Stimulated activated CD4-positive, alpha-beta T cell treated with anti-CD3 and anti-CD28 coated beads, TNF-alpha, amount 100 ng/mL, for 4 hours (primary cell): ENCODE measurements at regions not wholly inside any gene's neighbourhood (a gene's known extent, or its start where the extent isn't known, plus 50 kb on each side); places are given as distances from the start of the nearest gene placed in this dataset.

ENCODE experiments used
- DNase-seq, 3 experiments: peaks; one replicate each; pipeline ENCODE4 v3.0.0-alpha.2; 2020; ENCODE audit warnings: low read depth in 3 of 3

DNA sequence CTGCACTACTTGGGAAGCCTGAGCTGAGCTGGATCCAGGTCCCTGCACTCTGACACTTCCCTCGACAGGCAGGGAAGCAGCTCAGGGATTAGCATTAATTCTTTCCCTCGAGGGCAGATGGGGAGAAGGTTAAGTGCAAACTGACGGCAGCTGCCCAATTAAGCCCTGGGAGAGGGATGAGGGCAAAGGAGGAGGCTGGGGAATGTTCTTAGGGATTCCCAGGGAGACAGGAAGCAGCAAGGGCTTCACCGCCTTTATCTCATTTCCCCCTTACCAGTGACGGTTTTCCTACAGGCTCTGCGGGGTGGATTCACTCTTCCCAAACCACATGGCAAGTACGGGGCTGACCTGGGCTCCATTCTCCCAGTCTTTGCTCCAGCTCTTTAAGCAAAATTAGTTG, 519.0 kb upstream of the PROK2 start:
- no peak for DNase-seq

DNA sequence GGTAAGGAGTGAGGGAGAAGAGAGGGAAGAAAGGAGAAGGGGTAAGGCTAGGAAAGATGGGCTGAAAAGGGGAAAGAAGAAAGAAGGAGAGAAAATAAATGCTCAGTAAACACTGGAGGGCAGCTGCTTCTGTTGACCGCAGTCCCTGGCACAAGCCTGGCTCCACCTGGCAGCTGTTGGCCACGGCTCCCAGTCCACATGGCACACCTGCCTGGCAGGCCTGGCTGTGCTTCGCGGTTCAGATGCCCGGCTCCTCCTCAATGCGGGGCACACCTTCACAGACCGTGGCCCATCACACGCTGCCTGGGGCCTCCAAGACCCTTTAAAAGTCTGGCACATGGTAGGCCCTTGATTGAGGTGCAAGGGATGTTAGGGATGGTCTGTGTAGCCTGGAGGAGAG, 516.8 kb upstream of the PROK2 start:
- no peak for DNase-seq

DNA sequence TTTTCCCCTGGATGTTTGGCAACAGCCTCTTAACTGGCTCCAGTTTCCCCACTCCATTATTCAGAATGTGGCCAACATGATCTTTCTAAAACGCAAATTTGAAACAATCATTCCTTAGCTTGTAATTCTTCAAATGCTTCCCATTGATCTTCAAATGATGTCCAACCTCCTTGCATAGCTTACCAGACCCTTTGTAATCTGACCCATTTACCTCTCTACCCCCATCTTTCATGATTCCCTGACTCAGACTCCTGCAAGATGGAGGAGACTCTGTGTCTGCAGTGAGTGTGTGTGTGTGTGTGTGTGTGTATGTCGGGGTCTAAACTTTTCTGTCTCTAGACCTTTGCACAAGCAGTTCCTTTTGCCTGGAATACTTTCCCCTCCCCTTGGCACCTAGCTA, 515.7 kb upstream of the PROK2 start:
- no peak for DNase-seq

DNA sequence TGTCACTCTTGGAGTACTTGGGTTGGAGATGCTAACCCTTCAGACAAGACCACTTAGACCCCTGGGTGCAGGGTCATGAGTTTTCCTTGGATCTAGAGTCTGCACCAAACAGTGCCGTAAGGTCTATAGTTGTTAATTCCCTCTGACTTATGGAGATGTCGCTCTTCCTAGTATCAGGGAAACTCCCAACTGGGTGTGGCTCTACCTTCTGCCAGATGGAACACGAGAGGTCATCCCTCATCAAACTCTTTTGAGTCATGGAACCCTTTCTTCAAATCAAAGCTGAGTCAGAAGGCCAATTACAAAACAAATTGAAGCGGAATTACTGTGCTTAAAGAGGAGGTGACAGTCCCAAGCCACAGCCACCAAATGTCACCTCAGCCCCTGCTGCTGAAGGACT, 514.9 kb upstream of the PROK2 start:
- no peak for DNase-seq

DNA sequence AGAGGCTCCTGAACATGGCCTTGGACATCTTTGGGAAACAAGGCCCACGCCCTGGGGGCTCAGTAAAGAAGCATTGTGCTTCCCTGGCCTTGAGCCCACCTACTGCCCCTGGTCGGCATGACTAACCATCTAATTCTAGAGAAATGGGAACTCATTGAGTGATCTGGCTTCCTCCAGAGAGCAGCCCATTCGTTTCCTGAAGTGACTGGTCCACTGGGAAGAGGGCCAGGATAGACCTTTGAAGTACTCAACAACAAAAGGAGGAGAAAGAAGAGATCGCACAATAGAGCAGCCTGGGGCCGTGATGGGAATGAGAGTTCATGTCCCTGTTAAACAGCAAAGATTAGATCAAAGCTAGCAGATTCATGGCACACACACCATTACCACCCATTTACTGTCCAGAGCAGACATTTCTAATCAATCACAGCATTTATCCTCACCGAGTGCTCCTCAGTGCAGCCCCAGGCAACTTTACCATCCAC, 514.4 kb upstream of the PROK2 start:
- no peak for DNase-seq

DNA sequence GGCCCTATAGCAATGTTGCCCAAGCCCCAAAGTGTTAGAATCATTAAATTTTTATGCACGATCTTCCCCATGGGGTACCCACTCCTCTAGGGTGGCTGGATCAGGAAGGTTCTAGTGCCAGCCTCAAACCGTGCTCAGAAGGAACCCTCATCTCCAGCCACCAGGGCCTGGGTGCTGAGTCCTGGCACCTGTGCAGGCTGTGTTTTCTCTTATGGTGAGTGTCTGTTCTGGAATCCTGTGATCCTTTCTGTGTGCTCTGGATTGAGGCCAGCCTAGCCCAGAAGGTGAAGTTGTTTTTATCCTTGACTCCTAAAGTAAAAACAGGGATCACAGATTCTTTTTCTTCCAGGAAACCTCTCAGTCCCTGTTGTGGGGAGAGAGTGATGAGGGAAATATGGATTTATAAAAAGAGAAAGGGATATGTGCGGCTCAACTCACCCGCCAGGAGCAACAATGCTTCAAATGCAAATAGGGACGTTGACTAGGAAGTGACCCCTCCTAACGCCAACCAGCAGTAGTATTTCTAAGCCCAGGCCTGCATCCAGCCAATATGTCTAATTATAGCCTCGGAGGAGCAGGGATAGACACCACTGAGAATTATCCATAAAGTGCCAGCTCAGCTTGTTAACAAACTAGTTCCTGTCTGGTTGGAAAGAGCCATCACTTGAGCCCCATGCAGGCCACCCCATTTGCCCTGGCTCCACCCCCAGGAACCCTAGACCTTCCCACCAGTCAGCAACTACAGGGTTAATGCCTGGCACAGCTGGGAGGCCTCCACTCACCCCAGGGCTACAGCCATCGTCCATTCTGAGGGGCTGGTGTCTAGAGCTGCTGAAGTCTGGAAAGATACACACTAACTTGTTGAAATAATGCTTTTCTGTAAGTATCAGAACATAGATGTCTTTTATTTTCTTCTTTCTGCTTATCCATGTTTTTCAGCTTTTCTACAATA, 513.5 kb upstream of the PROK2 start:
- DNase-seq = no peak

DNA sequence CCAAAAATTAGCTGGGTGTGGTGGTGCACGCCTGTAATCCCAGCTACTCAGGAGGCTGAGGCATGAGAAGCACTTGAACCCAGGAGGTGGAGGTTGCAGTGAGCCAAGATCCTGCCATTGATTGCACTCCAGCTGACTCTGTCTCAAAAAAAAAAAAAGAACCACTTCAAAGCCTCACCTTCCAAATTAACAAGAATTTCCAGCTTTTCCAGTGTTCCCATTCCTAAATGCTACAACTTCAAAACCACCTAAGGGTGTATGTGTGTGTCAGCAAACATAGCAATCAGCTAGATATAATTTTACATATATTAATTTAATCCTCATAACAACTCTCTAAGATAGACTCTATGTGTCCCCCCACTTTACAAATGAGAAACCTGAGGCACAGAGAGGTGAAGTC, 512.5 kb upstream of the PROK2 start:
- no peak for DNase-seq

DNA sequence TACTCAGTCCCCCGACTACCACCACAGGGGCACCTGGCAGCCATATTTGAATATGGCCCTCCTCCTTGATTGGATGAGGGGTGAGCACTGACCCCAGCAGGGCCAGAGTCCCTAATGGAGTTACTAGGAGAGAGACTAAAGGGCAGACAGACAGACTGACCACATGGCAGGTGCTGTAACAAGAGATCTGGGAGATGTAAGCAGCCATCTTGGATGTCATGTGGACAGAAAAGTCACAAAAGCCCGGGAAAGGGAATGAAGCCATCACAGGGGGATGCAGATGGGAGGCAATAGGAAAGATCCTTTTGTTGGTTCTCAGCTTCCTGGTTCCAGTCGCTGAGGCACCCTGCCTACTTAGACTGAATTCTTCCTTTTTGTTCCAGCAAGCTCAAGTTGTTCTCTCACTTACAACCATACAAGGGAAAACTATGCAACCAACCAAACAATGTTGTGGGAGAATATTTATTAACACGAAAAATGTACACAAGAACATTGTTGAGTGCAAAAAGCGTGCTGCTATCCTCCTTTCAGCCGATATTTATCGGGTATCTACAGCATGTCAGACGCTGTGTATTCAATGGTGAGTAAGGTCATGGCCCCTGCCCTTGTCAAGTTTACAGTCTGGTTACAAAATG, 511.6 kb upstream of the PROK2 start:
- DNase-seq = no peak

DNA sequence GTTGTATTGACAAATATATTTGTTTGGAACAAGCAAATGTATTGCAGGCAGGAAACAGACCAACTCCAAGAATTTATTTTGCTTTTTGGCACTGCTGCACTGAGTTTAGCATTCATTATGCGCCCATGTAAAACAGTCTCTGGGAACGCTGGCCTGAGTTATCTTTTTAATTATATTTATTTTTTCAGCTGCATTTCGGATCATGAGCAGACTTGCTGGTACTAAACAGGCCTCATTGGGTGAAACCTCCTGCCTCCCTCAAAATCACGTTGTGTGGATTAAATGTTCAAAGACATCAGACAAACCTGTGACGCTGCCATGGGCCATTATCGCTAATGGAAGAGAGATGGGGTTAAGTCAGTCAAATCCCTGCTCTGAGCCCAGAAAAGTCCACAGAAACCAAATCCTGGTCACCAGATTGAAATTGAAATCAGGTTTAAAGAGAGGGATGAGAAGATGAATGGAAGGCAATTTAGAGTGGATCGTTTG, 511.1 kb upstream of the PROK2 start:
- no peak for DNase-seq

DNA sequence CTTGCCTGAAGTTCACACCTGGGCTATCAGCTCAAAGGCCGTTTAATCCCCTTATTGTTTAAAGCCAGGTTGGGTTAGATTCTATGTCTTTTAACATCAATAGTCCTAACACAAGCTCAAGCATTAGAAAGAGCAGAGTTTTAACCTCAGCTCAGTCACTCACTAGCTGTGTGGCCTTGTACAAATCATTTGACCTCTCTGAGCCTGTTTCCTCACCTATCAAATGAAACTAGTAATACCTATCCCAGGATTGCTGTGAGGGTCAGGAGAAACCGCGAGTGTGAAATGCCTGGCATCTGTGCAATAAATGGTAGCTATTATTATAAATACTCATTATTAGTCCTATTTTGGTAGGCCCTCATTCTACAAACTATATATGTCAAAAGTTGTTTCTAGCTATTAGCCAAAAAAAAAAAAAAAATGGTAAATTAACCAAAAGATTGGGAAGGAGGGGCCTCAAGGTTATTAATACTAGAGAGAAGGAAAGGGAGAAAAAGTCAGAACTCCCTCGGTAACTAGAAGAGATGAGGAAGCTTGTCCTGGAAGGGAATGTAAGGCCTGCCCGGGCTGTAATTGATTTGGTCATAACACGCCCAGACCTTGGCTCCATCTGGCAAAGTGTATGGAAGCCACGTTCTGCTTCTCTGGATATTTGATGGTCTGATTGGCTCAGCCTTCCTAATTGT, 510.5 kb upstream of the PROK2 start:
- no peak for DNase-seq

DNA sequence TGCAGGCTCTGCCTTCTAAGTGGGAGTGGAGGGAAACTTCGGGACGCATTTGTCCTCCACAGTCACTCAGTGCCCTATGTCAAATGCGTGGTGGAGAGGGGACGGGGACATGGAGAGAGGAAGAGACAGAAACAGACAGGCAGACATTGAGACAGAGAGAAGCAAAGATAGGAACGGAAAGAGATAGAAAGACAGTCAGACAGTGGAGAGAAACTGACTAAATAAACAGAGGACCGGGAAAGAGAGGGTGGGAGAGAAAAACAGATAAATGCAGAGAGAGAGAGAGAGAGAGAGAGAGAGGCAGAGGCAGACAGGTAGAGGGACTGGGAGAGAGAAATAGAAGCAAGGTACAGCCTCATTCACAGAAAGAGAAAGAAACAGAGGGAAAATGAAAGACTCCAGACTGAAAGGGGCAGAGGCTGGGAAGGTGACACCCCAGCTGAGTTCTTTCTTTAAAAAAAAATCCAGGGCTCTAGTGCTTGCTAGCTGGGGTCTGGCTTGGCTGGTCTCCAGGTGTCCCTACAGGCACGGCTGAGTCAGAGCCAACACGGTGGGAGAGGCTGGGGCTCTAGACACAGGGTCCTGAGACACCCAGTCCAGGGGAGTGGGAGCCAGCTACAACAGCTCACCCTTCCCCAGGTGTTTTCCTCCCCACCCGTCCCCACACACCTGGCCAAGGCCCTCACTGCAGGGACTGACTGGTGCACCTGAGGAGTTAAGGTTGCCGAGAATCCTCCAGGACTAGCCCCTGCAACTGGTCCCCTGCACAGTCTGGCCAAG, 506.1 kb upstream of the PROK2 start:
- DNase-seq = no peak

DNA sequence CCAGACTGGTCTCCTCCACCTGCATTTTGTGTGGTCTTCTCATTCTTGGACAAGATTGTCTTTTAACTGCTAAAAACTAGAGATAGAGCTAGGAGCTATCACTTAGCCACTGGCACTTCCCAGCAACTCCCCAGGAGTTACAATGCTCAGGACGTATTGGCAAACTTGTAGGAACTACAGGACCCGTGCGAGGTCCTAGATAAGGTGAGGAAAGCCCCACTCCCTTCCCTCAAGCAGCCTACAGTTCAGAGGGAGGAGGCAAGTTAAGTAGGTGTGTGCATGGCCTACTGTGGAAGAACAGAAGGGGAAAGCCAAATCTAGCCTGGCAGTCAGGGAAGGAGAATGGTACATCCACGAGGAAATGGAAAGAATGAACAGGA, 504.7 kb upstream of the PROK2 start:
- DNase-seq = no peak

DNA sequence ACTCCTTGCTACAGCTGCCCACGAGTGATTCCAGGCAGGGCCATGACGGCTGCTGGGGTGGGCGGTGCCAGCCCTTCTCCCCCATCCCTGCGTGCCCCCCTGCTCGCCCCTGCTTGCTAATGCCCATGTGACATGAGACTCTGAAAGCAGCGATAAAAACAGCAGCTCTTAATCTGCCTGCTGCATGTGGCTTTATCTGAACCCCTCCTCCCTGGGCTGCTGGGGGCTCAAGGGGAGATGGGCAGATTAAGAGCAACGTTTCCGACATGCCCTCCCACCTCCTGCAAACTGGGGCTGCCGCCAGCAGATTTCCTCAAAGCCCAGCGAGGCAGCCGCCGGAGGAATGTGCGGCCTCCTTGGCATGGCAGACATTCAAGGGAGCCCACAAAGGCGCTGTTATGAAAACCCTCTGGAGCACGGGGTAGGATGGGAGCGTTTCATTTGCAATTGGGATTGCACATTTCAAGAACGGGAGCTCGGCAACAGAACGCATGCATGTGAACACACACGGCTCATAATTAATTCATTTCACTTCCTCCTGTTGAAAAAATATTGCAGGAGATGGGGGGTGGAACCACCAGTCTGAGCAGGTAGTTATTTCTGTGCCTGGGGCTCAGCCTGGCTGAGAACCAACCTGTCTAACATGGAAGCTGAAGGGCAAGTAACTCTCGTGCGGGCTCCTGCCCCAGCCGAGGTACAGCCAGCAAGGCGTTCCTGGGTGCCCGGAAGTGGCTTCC, 504.2 kb upstream of the PROK2 start:
- DNase-seq = no peak

DNA sequence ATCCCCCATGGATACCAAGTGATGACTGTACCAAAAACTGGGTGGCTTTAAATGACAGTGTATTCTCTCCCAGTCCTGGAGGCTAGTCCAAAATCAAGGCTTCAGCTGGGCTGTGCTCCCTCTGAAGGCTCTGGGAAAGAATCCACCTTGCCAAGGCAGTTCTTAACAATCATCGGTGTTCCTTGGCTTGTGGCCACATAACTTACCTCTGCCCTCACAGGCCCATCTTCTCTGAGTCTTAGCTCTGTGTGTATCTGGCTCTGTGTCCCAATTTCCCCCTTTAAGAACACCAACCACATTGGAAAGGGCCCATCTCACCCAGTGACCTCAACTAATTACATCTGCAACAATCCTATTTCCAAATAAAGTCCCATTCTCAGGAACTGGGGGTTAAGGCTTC, 503.0 kb upstream of the PROK2 start:
- no peak for DNase-seq

DNA sequence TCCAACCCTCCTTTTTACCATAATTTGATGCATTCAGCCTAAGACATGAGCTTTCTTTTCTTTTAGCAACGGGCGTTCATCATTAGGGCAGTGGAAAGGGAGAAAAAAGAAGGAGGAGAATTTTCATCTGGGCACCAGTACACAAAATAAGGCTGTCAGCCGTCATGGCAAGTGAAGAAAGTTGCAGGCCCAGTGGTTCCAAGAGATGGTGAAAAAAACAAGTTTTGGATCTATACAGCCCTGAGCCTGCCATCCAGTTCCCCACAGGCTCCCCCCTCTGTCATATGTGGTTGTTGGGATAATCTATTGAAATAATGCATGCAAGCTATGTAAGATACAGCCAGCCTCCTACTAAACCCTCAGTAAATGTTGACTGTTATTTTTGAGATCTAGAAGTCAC, 500.6 kb upstream of the PROK2 start:
- no peak for DNase-seq

DNA sequence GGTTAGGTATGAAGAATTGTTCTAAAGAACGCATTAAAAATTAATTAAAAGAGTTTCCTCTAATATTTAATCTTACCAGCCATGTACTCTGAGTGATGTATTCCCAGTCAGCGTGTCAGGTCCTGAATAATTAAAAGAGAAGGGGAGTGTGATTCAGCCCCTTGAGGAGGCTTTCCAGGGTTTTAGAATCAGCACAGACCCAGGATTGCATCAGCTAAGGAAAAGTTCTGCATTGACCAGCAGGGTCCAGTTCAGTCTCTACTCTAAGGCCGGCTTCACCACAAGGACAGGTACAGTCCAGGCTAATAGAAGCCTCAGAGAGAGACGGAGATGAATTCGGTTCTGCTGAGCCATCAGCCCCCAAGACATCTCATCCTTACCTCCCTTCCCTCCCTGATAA, 499.5 kb upstream of the PROK2 start:
- no peak for DNase-seq

DNA sequence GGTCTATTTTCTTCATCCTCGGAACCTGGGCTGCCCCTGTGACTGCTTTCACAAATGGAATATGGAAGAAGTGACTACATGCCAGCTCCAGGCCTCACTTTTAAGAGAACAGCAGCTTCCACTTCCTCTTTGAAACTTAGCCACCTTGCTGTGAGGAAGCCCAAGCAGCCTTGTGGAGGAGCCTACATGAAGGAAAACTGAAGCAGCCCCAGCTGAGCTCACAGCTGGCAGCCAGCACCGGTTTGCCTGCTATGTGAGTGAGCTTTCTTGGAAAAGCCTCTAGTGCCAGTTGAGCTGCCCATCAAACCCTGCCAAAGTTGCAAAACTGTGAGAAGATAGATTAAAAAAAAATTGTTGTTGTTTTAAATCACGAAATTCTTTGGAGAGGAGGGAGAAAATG, 498.0 kb upstream of the PROK2 start:
- no peak for DNase-seq

DNA sequence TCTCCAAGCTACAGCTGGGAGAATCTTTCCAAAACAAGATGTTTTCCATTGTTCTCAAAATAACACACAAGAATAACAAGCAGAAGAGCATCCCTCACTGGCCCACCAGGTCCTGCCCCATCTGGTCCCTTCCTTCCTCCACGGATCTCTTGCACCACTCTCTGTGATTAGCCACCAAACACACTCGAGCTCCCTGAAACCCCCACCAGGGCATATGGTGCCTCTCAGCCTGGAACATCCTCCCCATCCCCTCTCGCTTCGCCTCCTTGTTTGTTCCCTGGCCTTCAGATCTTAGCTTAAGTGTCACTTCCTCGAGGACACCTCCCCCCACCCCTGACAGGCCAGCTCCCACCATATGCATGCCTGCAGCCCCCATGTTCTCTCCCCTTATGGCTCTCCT, 496.6 kb upstream of the PROK2 start:
- DNase-seq = no peak

DNA sequence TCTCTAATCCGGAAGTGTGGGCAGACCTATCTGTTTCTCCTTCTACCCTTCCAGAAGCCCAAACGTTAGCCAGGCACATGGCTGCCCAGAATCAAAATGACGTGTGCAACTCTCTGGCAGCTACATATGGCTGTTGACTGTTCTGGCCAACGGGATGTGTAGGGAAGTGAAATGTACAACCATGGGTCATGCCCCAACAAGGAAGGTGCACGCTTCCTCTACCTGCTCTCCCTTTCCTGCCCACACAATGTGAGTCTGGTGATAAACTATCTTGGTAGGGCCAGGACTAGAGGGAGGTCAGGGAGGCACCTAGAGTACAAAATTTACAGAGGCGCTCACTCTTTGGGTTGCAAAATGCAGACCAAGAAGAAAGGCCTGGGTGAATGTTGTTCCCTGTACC, 495.9 kb upstream of the PROK2 start:
- no peak for DNase-seq

DNA sequence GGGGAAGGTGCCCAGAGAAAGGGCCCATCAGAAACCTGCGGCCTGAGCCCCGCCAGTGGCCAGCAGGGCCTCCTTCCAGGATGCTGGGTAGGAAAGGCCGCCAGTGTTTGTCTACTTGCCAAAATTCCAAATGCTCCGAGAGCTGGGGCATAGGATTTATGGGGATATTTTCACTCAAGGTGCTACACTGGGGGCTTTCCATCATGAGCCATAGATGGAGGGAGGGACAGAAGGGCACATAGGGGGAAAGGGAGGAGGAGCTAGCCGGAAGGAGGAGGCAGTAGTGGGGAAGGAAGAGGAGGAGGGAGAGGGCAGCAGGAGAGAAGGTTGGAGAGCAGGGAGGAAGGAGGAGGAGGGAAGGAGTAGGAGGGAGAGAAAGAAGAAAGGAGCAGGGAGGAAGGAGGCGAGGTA, 494.7 kb upstream of the PROK2 start:
- DNase-seq = no peak

DNA sequence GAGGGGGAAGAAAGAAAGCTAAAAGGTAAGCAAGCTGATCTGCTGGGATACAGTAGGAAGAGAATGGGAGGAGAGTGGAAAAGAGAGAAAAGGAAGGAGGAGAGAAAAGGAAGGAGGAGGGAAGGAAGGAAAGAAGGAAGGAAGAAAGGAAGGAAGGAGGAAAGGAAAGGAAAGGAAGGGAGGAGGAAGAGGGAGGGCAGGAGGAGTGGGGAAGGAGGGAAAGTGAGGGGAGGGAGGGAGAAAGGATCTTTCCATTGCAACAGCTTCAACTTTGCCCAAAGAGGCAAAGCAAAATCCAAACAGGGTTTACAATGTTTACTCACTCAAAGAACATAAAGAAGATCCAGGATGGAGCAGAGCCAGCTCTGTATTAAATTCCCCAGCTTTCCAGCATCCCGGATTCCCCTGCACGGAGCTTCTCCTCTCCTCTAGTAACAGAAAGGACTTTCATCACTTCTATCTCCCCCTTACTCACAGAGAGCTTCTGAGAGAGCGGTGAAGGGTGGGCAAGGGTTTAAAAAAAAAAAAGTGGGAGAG, 494.2 kb upstream of the PROK2 start:
- no peak for DNase-seq
